Panc1 (cell line): ENCODE measurements at regions not wholly inside any gene's neighbourhood (a gene's known extent, or its start where the extent isn't known, plus 50 kb on each side); places are given as distances from the start of the nearest gene placed in this dataset.

Experiments
- ATAC-seq: fragments of 200-7000 bp; cut with Tn5 transposase; 2 replicates; pipeline ENCODE4 v1.9.1; 2020; ENCODE audit warnings: mild to moderate bottlenecking, moderate library complexity
- BruUV-seq: library from RNA; stranded (reverse); fragments of 400-500 nt; replicated peaks from 2 replicates; lab custom pipeline; 2021; lab: Mats Ljungman, UMichigan
- CTCF ChIA-PET: fragments of 300-600 bp; sonication (Branson Sonifier 250); formaldehyde crosslinking; loops from one replicate; lab custom pipeline; 2022; ENCODE audit warnings: antibody characterized with exemption; lab: Charles Lee
- POLR2A ChIA-PET: fragments of 300-600 bp; sonication (Branson Sonifier 250); formaldehyde crosslinking; loops from one replicate; lab custom pipeline; 2022; ENCODE audit warnings: antibody characterized with exemption; lab: Charles Lee
- DNase-seq: peaks from one replicate; pipeline ENCODE4 v3.0.0-alpha.2; 2010; ENCODE audit warnings: low read depth, low spot score
- H3K27ac ChIP-seq: 2 replicates; pipeline ENCODE4 v1.5.1; 2011; ENCODE audit warnings: mild to moderate bottlenecking, low read length, inconsistent platforms
- H3K27me3 ChIP-seq: fragments of 200-500 bp; sonication (Bioruptor generic); 2 replicates; pipeline ENCODE4 v1.6.0; 2014; ENCODE audit warnings: low read length, inconsistent platforms; ENCODE audit not compliant: control insufficient read depth, insufficient read depth
- H3K36me3 ChIP-seq: fragments of 200-500 bp; sonication (Bioruptor generic); 2 replicates; pipeline ENCODE4 v1.5.1; 2014; ENCODE audit warnings: inconsistent platforms, mild to moderate bottlenecking, low read length, moderate library complexity; ENCODE audit not compliant: control insufficient read depth, insufficient read depth
- H3K4me1 ChIP-seq: 2 replicates; pipeline ENCODE4 v1.5.1; 2011; ENCODE audit warnings: inconsistent platforms, mild to moderate bottlenecking, low read length, moderate library complexity; ENCODE audit not compliant: control insufficient read depth, insufficient read depth
- H3K4me3 ChIP-seq, 2 experiments: 2 replicates each; pipeline ENCODE4 v1.5.1; 2011 to 2012; ENCODE audit warnings: low read depth in 2 of 2, low read length in 2 of 2, mild to moderate bottlenecking in 2 of 2, inconsistent platforms in 1 of 2, moderate library complexity in 1 of 2
- H3K9me3 ChIP-seq: fragments of 200-500 bp; sonication (Bioruptor generic); 2 replicates; pipeline ENCODE4 v1.5.1; 2014; ENCODE audit warnings: low read depth, mild to moderate bottlenecking, inconsistent platforms, low read length, moderate library complexity; ENCODE audit not compliant: control insufficient read depth, insufficient read depth
- CTCF ChIP-seq: fragments of 450-650 bp; IDR thresholded peaks from 2 replicates; pipeline ENCODE4 v1.5.1; 2017; ENCODE audit warnings: mild to moderate bottlenecking
- POLR2AphosphoS5 ChIP-seq: IDR thresholded peaks from 2 replicates; pipeline ENCODE4 v1.6.1; 2012; ENCODE audit warnings: mild to moderate bottlenecking, low read depth, low read length, moderate library complexity
- REST ChIP-seq, 2 experiments: IDR thresholded peaks; 2 replicates each; pipeline ENCODE4 v1.6.1; 2011 to 2012; ENCODE audit warnings: low read depth in 2 of 2, control low read depth in 1 of 2, low read length in 1 of 2, mild to moderate bottlenecking in 1 of 2, moderate library complexity in 1 of 2; ENCODE audit not compliant: insufficient read depth in 1 of 2
- SIN3A ChIP-seq: IDR thresholded peaks from 2 replicates; pipeline ENCODE4 v1.6.1; 2012; ENCODE audit warnings: low read depth, mild to moderate bottlenecking, low read length, moderate library complexity, borderline replicate concordance; ENCODE audit not compliant: insufficient read depth
- TCF7L2 ChIP-seq: IDR thresholded peaks from 2 replicates; pipeline ENCODE4 v1.6.1; 2011; ENCODE audit warnings: mild to moderate bottlenecking, low read depth, low read length, inconsistent platforms
- in situ Hi-C: cut with HindIII; loops from 2 replicates; pipeline ENCODE4 v1.10.0; 2016; ENCODE audit warnings: low sequenced_read_pairs, low pct_unique_long_range_greater_than_20kb
- intact Hi-C: fragments of 100-400 bp; cut with micrococcal nuclease; formaldehyde crosslinking; loops from one replicate; pipeline ENCODE4 v1.10.0; 2022; ENCODE audit not compliant: unreplicated experiment

- POLR2A ChIA-PET = no interaction called here
- no peak for DNase-seq
These were observed 376.9 kb upstream of the IRX4 start for GRCh38 chr5:2259494-2260107.

GRCh38 chr5:2258861-2259260 is 376.1 kb upstream of the IRX4 start:
- Histone ChIP-seq H3K9me3 (no peaks in the 10 kb centered on the region), H3K27ac (no peak overlapping the region), H3K36me3 (no peaks in the 10 kb centered on the region), H3K27me3 (peaks cover 11% of the 10 kb centered on the region; the same call in 1 of the 2 replicates), H3K4me1 (no peaks in the 10 kb centered on the region), H3K4me3 (no peak overlapping the region)
- ChIA-PET POLR2A (no interaction called here), CTCF (no interaction called here)
- ATAC-seq (no peak), DNase-seq (no peak)
- BruUV-seq = no TSS peak
- TF ChIP-seq POLR2AphosphoS5 (no peak), REST (IDR thresholded peaks at IDR 0.05; ENCODE audit: insufficient read depth in 1 of 2, low read depth in 2 of 2, low read length in 1 of 2) (no peak), SIN3A (no peak), CTCF (no peak), TCF7L2 (no peak)
- intact Hi-C loops = no loop called here
- in situ Hi-C loops = no loop called here

More at GRCh38 chr5:2259494-2260107, 376.9 kb upstream of the IRX4 start:
- peaks cover 11% of the 10 kb centered on the region; the same call in 1 of the 2 replicates for H3K27me3 ChIP-seq
- in situ Hi-C loops = no loop called here
- intact Hi-C loops = no loop called here
- H3K4me3 ChIP-seq = no peak overlapping the region
- no peaks in the 10 kb centered on the region for H3K4me1 ChIP-seq
- no peak overlapping the region for H3K27ac ChIP-seq
- H3K36me3 ChIP-seq = no peaks in the 10 kb centered on the region
- BruUV-seq = no TSS peak
- H3K9me3 ChIP-seq = no peaks in the 10 kb centered on the region
- no peak for ATAC-seq
- CTCF ChIA-PET = no interaction called here
- TF ChIP-seq REST (IDR thresholded peaks at IDR 0.05; ENCODE audit: insufficient read depth in 1 of 2, low read depth in 2 of 2, low read length in 1 of 2) = no peak
- no peak for TF ChIP-seq CTCF
- no peak for TF ChIP-seq POLR2AphosphoS5
- no peak for TF ChIP-seq TCF7L2
- no peak for TF ChIP-seq SIN3A
